ENCODE measurements at regions not wholly inside any gene's neighbourhood (a gene's known extent, or its start where the extent isn't known, plus 50 kb on each side); places are given as distances from the start of the nearest gene placed in this dataset.

DNA sequence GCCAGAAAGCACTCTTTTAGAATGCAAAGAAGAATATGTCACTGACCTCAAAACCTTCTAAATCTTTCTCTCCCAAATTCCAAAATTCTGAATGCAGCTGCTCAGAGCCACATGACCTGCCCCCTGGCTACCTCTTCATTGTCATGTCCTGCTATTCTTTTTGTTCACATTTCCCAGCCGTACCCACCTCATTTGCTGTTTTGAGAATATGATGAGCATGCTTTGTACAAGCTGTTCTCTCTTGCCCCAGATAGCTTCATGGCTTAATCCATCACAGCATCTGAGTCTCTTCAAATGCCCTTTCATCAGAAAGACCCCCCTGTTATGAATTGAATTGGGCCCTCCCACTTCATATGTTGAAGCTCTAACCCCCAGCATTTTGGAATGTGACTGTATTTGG, 214.3 kb downstream of the KCNS3 start:
- ChIA-PET POLR2A (no interaction called here), CTCF (no interaction called here)
- Histone ChIP-seq H3K4me3 (ENCODE audit: low read depth, low read length) (no peak overlapping the region), H3K36me3 (ENCODE audit: control insufficient read depth, insufficient read depth, low read length) (no peaks in the 10 kb centered on the region), H3K27me3 (ENCODE audit: control insufficient read depth, insufficient read depth, low read length) (0 out of 2 replicates have a peak, but pooled peaks cover 2% of the 10 kb centered on the region)
- no peak for DNase-seq (ENCODE audit: low read depth)
- no peak for TF ChIP-seq CTCF (IDR thresholded peaks at IDR 0.05; ENCODE audit: insufficient read depth, low read depth, low read length)

DNA sequence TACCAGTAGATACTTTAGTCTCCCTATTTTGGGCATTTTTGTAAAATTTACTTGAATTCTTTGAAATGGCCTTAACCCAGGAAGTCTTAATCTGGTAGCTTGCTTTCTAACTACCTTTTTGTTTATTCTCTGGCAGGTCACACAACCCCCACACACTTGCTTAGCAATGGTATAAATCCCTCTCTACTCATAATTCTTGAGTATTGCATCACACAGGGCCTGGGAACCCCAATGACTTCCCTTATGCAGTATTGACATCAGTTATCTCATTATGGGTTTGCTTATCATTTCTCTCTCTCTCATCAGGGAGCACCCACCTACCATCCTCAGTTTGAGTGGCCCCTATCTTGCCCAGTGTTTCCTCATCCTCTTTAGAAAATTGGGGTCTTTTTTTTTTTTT, 207.1 kb downstream of the KCNS3 start:
- no peaks in the 10 kb centered on the region for H3K36me3 ChIP-seq (ENCODE audit: control insufficient read depth, insufficient read depth, low read length)
- DNase-seq (ENCODE audit: low read depth), result no peak
- 0 out of 2 replicates have a peak, but pooled peaks cover 2% of the 10 kb centered on the region for H3K27me3 ChIP-seq (ENCODE audit: control insufficient read depth, insufficient read depth, low read length)
- CTCF ChIA-PET, result no interaction called here
- POLR2A ChIA-PET, result no interaction called here
- H3K4me3 ChIP-seq (ENCODE audit: low read depth, low read length), result no peak overlapping the region
- TF ChIP-seq CTCF (IDR thresholded peaks at IDR 0.05; ENCODE audit: insufficient read depth, low read depth, low read length), result no peak

- Histone ChIP-seq H3K4me3 (ENCODE audit: low read depth, low read length) (no peak overlapping the region), H3K27me3 (ENCODE audit: control insufficient read depth, insufficient read depth, low read length) (0 out of 2 replicates have a peak, but pooled peaks cover under 1% of the 10 kb centered on the region), H3K36me3 (ENCODE audit: control insufficient read depth, insufficient read depth, low read length) (no peaks in the 10 kb centered on the region)
- no peak for TF ChIP-seq CTCF (IDR thresholded peaks at IDR 0.05; ENCODE audit: insufficient read depth, low read depth, low read length)
- ChIA-PET CTCF (interaction anchor here (0.9 kb wide), 1 partner anchor 110 kb away, joined by 3 read pairs; no protein-coding TSS in a partner anchor), POLR2A (no interaction called here)
- DNase-seq (ENCODE audit: low read depth), result no peak
These were observed 205.9 kb downstream of the KCNS3 start for GRCh38 chr2:18084376-18084775.

DNA sequence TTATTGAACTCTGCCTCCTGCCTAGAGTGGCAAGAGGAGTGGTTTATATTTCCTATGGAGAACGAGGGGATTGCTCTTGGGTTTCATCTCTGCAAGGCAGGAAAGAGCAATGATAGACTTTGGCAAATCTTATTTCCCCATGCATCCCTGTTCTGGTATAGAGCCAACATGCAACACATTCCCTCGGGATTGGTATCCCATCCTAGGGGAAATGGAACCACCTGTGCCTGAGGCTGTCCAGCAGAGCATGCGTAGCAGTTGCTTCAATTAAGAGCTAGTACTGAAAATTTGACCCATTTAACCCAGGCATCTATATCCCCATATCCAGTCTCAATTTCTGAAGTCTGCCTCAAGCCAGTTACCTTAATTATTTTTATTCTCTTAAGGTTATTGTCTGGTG, 205.3 kb downstream of the KCNS3 start:
- no peak for TF ChIP-seq CTCF (IDR thresholded peaks at IDR 0.05; ENCODE audit: insufficient read depth, low read depth, low read length)
- Histone ChIP-seq H3K36me3 (ENCODE audit: control insufficient read depth, insufficient read depth, low read length) (no peaks in the 10 kb centered on the region), H3K27me3 (ENCODE audit: control insufficient read depth, insufficient read depth, low read length) (no peaks in the 10 kb centered on the region), H3K4me3 (ENCODE audit: low read depth, low read length) (no peak overlapping the region)
- DNase-seq (ENCODE audit: low read depth), result no peak
- ChIA-PET POLR2A (no interaction called here), CTCF (interaction anchor here (0.9 kb wide), 1 partner anchor 109 kb away, joined by 3 read pairs; no protein-coding TSS in a partner anchor)

DNA sequence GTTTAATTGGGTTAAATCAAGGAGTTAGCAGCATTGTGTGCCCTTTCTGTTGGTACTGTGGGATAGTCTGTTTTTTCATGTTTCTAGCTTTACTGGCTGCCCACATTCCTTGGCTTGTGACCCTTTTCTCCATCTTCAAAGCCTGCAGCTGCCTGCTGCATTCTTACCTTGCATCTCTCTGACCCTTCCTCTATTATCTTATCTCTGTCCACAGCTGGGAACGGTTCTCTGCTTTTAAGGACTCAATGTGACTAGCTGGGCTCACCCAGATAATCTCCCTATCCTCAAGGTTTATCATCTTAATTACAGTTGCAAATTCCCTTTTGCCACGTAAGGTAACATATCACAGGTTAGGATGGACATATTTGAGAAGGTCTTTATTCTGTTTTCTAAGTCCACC, 199.7 kb downstream of the KCNS3 start:
- CTCF ChIA-PET, result interaction anchor here (0.7 to 2.0 kb wide), 4 partner anchors 11 to 200 kb away, joined by 3 to 8 read pairs (median 4); partner anchors contain the start of gene KCNS3
- Histone ChIP-seq H3K36me3 (ENCODE audit: control insufficient read depth, insufficient read depth, low read length) (no peaks in the 10 kb centered on the region), H3K27me3 (ENCODE audit: control insufficient read depth, insufficient read depth, low read length) (no peaks in the 10 kb centered on the region), H3K4me3 (ENCODE audit: low read depth, low read length) (no peak overlapping the region)
- no peak for DNase-seq (ENCODE audit: low read depth)
- TF ChIP-seq CTCF (IDR thresholded peaks at IDR 0.05; ENCODE audit: insufficient read depth, low read depth, low read length), result no peak
- POLR2A ChIA-PET, result no interaction called here

All from BJ (cell line).